GM23338 (cell line): ENCODE measurements at regions not wholly inside any gene's neighbourhood (a gene's known extent, or its start where the extent isn't known, plus 50 kb on each side); places are given as distances from the start of the nearest gene placed in this dataset.

Experiments
- ATAC-seq: fragments of 200-7000 bp; cut with Tn5 transposase; 3 replicates; pipeline ENCODE4 v1.9.1; 2020
- DNase-seq: peaks from one replicate; pipeline ENCODE4 v3.0.0-alpha.2; 2015; ENCODE audit warnings: low spot score
- H2AFZ ChIP-seq: fragments of 200-600 bp; sonication (generic); 2 replicates; pipeline ENCODE4 v1.8.0; 2016; ENCODE audit warnings: antibody characterized with exemption, mild to moderate bottlenecking, moderate library complexity
- H3F3A ChIP-seq: fragments of 200-600 bp; sonication (generic); replicated peaks from 2 replicates; pipeline ENCODE4 v1.8.0; 2017; ENCODE audit warnings: antibody characterized with exemption, mixed run types, low read depth
- H3K27ac ChIP-seq: fragments of 200-600 bp; sonication (generic); 2 replicates; pipeline ENCODE4 v1.6.1; 2016; ENCODE audit warnings: low read depth
- H3K27me3 ChIP-seq: fragments of 200-600 bp; sonication (generic); 2 replicates; pipeline ENCODE4 v1.8.0; 2016; ENCODE audit warnings: mild to moderate bottlenecking, mixed run types, moderate library complexity; ENCODE audit not compliant: insufficient read depth
- H3K36me3 ChIP-seq: fragments of 200-600 bp; sonication (generic); 2 replicates; pipeline ENCODE4 v1.8.0; 2016; ENCODE audit warnings: mild to moderate bottlenecking; ENCODE audit not compliant: insufficient read depth
- H3K4me1 ChIP-seq: fragments of 200-600 bp; sonication (generic); 2 replicates; pipeline ENCODE4 v1.8.0; 2016; ENCODE audit warnings: mild to moderate bottlenecking, moderate library complexity; ENCODE audit not compliant: insufficient read depth
- H3K4me2 ChIP-seq: fragments of 200-600 bp; sonication (generic); 2 replicates; pipeline ENCODE4 v1.7.1; 2017; ENCODE audit warnings: mixed run types
- H3K4me3 ChIP-seq: fragments of 200-600 bp; sonication (generic); 2 replicates; pipeline ENCODE4 v1.6.1; 2016; ENCODE audit warnings: mixed run types
- H3K79me2 ChIP-seq: fragments of 200-600 bp; sonication (generic); replicated peaks from 2 replicates; pipeline ENCODE4 v1.8.0; 2017; ENCODE audit warnings: mild to moderate bottlenecking; ENCODE audit not compliant: insufficient read depth
- H3K9me2 ChIP-seq: fragments of 200-600 bp; sonication (generic); 2 replicates; pipeline ENCODE4 v1.8.0; 2017; ENCODE audit not compliant: insufficient read depth
- H4K20me1 ChIP-seq: fragments of 200-600 bp; sonication (generic); replicated peaks from 2 replicates; pipeline ENCODE4 v1.8.0; 2017; ENCODE audit warnings: mild to moderate bottlenecking; ENCODE audit not compliant: insufficient read depth
- H3K27ac Mint-ChIP-seq: 2 replicates; pipeline ENCODE4 v1.8.0; 2020; ENCODE audit warnings: inconsistent platforms, mild to moderate bottlenecking, moderate library complexity, mixed read lengths
- H3K27me3 Mint-ChIP-seq: 3 replicates; pipeline ENCODE4 v1.8.0; 2022; ENCODE audit warnings: low read depth, mild to moderate bottlenecking, moderate library complexity, mixed read lengths, inconsistent platforms; ENCODE audit not compliant: insufficient read depth, poor library complexity
- H3K36me3 Mint-ChIP-seq: 3 replicates; pipeline ENCODE4 v1.8.0; 2021; ENCODE audit warnings: low read depth, mild to moderate bottlenecking, inconsistent platforms, moderate library complexity, mixed read lengths
- H3K4me1 Mint-ChIP-seq: 3 replicates; pipeline ENCODE4 v1.8.0; 2020; ENCODE audit warnings: mild to moderate bottlenecking, inconsistent platforms, mixed read lengths
- H3K4me3 Mint-ChIP-seq: 3 replicates; pipeline ENCODE4 v1.8.0; 2021; ENCODE audit warnings: moderate library complexity, mild to moderate bottlenecking, inconsistent platforms, mixed read lengths
- H3K9me3 Mint-ChIP-seq: 3 replicates; pipeline ENCODE4 v1.8.0; 2020; ENCODE audit warnings: moderate library complexity, mild to moderate bottlenecking, inconsistent platforms, mixed read lengths
- CREB1 ChIP-seq: fragments of 250-450 bp; sonication (Bioruptor Pico); IDR thresholded peaks from 2 replicates; pipeline ENCODE4 v1.5.0; 2020; ENCODE audit warnings: low read depth, mild to moderate bottlenecking, moderate library complexity
- EZH2 ChIP-seq: fragments of 200-600 bp; sonication (generic); IDR thresholded peaks from one replicate; pipeline ENCODE4 v1.8.0; 2017; ENCODE audit warnings: antibody characterized with exemption, mild to moderate bottlenecking, low read depth; ENCODE audit not compliant: unreplicated experiment
- JUNB ChIP-seq: IDR thresholded peaks from one replicate; pipeline ENCODE4 v1.6.1; 2016; ENCODE audit warnings: antibody characterized with exemption; ENCODE audit not compliant: unreplicated experiment
- NANOG ChIP-seq: IDR thresholded peaks from 2 replicates; pipeline ENCODE4 v1.6.1; 2016; ENCODE audit warnings: antibody characterized with exemption, borderline replicate concordance
- POLR2AphosphoS5 ChIP-seq: IDR thresholded peaks from 2 replicates; pipeline ENCODE4 v1.6.1; 2016; ENCODE audit warnings: antibody characterized with exemption, low read depth
- ZNF114 ChIP-seq: fragments of 250-450 bp; sonication (Bioruptor Pico); IDR thresholded peaks from 2 replicates; pipeline ENCODE4 v1.5.0; 2020; ENCODE audit warnings: mild to moderate bottlenecking, moderate library complexity
- ZNF331 ChIP-seq: fragments of 250-450 bp; sonication (Bioruptor Pico); IDR thresholded peaks from 2 replicates; pipeline ENCODE4 v1.5.0; 2020; ENCODE audit warnings: low read depth, mild to moderate bottlenecking, moderate library complexity
- ZNF462 ChIP-seq: fragments of 250-450 bp; sonication (Bioruptor Pico); IDR thresholded peaks from 2 replicates; pipeline ENCODE4 v1.5.0; 2020; ENCODE audit warnings: mild to moderate bottlenecking, moderate library complexity

- TF ChIP-seq ZNF462 (CRISPR knock-in tag) (no peak), NANOG (no peak), JUNB (no peak), CREB1 (no peak), ZNF114 (no peak), ZNF331 (no peak), EZH2 (no peak)
Measured at GRCh38 chr17:55617441-55617840, 105.2 kb downstream of the TMEM100 start (continued).

- no peak overlapping the region for H3K4me3 ChIP-seq
- H4K20me1 ChIP-seq: no peaks in the 10 kb centered on the region
- no peak overlapping the region for H3K4me2 ChIP-seq
- no peaks in the 10 kb centered on the region for H3K79me2 ChIP-seq
- H3K27me3 Mint-ChIP-seq: no peaks in the 10 kb centered on the region
- DNase-seq (no peak), ATAC-seq (no peak)
- H3K36me3 Mint-ChIP-seq: no peaks in the 10 kb centered on the region
- no peak overlapping the region for H2AFZ ChIP-seq
- no peaks in the 10 kb centered on the region for H3K36me3 ChIP-seq
- no peak overlapping the region for H3K4me3 Mint-ChIP-seq
- H3K9me3 Mint-ChIP-seq: no peaks in the 10 kb centered on the region
- H3K27ac ChIP-seq: no peak overlapping the region
- peaks cover 11% of the 10 kb centered on the region; the same call in 2 of the 3 replicates for H3K4me1 Mint-ChIP-seq
- no peak for TF ChIP-seq NANOG
- no peak for TF ChIP-seq EZH2
- no peak for TF ChIP-seq POLR2AphosphoS5
- TF ChIP-seq CREB1: no peak
- H3K27ac Mint-ChIP-seq: no peak overlapping the region
- peaks cover 5% of the 10 kb centered on the region for H3K9me2 ChIP-seq
- no peaks in the 10 kb centered on the region for H3F3A ChIP-seq
- no peaks in the 10 kb centered on the region for H3K27me3 ChIP-seq
- H3K4me1 ChIP-seq: 0 out of 2 replicates have a peak, but pooled peaks cover 6% of the 10 kb centered on the region
Measured at GRCh38 chr17:55614061-55614460, 102.8 kb upstream of the SMIM36 start.
